Heart left ventricle (tissue), 16 donors: ENCODE measurements at regions not wholly inside any gene's neighbourhood (a gene's known extent, or its start where the extent isn't known, plus 50 kb on each side); places are given as distances from the start of the nearest gene placed in this dataset.
A peak's percentile ranks its signal among the peaks of the same experiment; 100 is the strongest.

Experiments
- ATAC-seq, 4 donors: fragments of 200-7000 bp; cut with Tn5 transposase; one replicate each; pipeline ENCODE4 v1.9.1; 2020 to 2022; ENCODE audit warnings: moderate library complexity in 4 of 4, mild to moderate bottlenecking in 3 of 4, moderate number of reproducible peaks in 1 of 4
- DNase-seq, 5 donors: peaks; one replicate each; pipeline ENCODE4 v3.0.0-alpha.2; 2020
- H3K27ac ChIP-seq, 12 donors: fragments of 200-600 bp; sonication (generic) in 4 of 12; one replicate each; pipeline versions ENCODE4 v1.5.0 to v1.8.0; 2016 to 2022; ENCODE audit warnings: mild to moderate bottlenecking in 2 of 12
- H3K27me3 ChIP-seq, 9 donors: fragments of 200-600 bp; sonication (generic) in 2 of 9; one replicate each; pipeline versions ENCODE4 v1.5.1 to v1.8.0; 2016 to 2022; ENCODE audit warnings: mild to moderate bottlenecking in 3 of 9
- H3K36me3 ChIP-seq, 9 donors: fragments of 200-600 bp; sonication (generic) in 2 of 9; one replicate each; pipeline versions ENCODE4 v1.5.0 to v1.8.0; 2018 to 2022; ENCODE audit warnings: mild to moderate bottlenecking in 2 of 9
- H3K4me1 ChIP-seq, 12 donors: fragments of 200-600 bp; sonication (generic) in 4 of 12; one replicate each; pipeline versions ENCODE4 v1.5.0 to v1.8.0; 2016 to 2022; ENCODE audit warnings: mild to moderate bottlenecking in 3 of 12
- H3K4me3 ChIP-seq, 12 donors: fragments of 200-600 bp; sonication (generic) in 4 of 12; one replicate each; pipeline versions ENCODE4 v1.5.0 to v1.8.0; 2017 to 2022; ENCODE audit warnings: mild to moderate bottlenecking in 9 of 12, moderate library complexity in 4 of 12
- H3K9me3 ChIP-seq, 12 donors: fragments of 200-600 bp; sonication (generic) in 4 of 12; one replicate each; pipeline versions ENCODE4 v1.5.0 to v1.8.0; 2016 to 2022; ENCODE audit warnings: mild to moderate bottlenecking in 1 of 12
- POLR2A ChIP-seq, 2 donors: fragments of 450-650 bp; IDR thresholded peaks; one replicate each; pipeline ENCODE4 v1.6.1; 2017; ENCODE audit warnings: antibody characterized with exemption in 2 of 2, mild to moderate bottlenecking in 2 of 2, moderate library complexity in 2 of 2
- WGBS, 4 donors: extraction: QIAGEN DNeasy Blood & Tissue Kit in 2 of 4; methylation state at CpG; one replicate each; pipeline versions ENCODE4 v1.1.5 to v1.1.7; 2013 to 2018; 5-methylcytosine and 5-hydroxymethylcytosine counted together
- intact Hi-C, 10 donors: fragments of 100-400 bp; cut with DNase I; formaldehyde crosslinking; loops; one replicate each; pipeline versions ENCODE4 v1.11.1 to v1.14.2; 2022
- TF ChIP-seq, protein P1 (sequence below), 12 donors: fragments of 200-600 bp; sonication (generic) in 4 of 12; IDR thresholded peaks; one replicate each; pipeline versions ENCODE4 v1.5.0 to v1.8.0; 2018 to 2022; ENCODE audit warnings: antibody characterized with exemption in 12 of 12, mild to moderate bottlenecking in 5 of 12
- donor health status: ischemic (EF 13 %, LVEDD 7.1; RV severe dilation, severe dysfunction).
- donor health status: healthy with polysubstance abuse.
- donor health status: DM: no; HTN: yes; CAD: no.
- donor health status: DM: no; HTN: no; CAD: no.
- donor health status: ischemic (EF 25% LVEDD 6.9; RV normal size, moderate dysfunction).
- donor health status: ischemic (EF 25% LVEDD 5.7; RV mildly dilated, moderate dysfunction).
- donor health status: healthy.
- donor health status: DM: yes; HTN: yes; CAD: no.
- donor health status: ischemic (EF 35%, LVEDD 5.7; RV mildly dilated, moderate dysfunction).
- donor health status: nonischemic (EF 11% LVEDD 7.7; RV severe dilation, severe dysfunction).
- donor health status: DM: yes; HTN: yes; CAD: no.
- donor health status: PGD.
- donor health status: ischemic (EF 29% LVEDD 5.4; RV normal size, mild dysfunction).
- donor health status: nonischemic (EF 23%, LVEDD 6.1; RV moderate dilation, normal function).

DNA sequence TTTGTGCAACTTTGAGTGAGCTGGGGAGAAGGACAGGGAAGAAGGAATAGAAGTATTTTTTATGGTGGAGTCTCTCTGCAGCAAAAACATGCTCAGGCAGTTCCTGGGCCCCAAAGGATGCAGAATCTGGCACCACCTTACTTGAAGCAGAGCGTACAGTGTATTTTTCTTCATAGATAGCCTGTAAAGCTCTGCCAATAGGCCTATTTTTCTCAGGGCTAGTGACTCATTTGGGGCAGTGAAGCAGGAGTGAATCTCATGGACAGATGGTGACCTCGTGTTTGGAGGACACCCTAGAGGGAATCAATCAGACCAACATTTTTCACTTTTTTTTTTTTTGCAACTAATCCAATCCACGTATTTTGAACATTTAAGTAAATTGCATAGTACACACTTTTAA, 268.1 kb upstream of the CXCR4 start:
- ATAC-seq (peak; percentile 7 to 77 (median 56)), DNase-seq (peak in 1 of 5 donors; percentile 33)
- H3K9me3 ChIP-seq: no peaks in the 10 kb centered on the region
- WGBS, 4 donors: 55 to 69% (median 67%) methylated on average over 3 of the region's 3 CpGs
- intact Hi-C loops: loop anchor here in 1 of 10 donors (10.0 kb wide), 1 partner anchor 281 kb away; no protein-coding TSS in a partner anchor
- H3K27me3 ChIP-seq: no peaks in the 10 kb centered on the region
- no peak overlapping the region for H3K4me3 ChIP-seq
- peaks cover 0 to 13% (median 0%) of the 10 kb centered on the region in 12 donors for H3K4me1 ChIP-seq
- no peaks in the 10 kb centered on the region for H3K36me3 ChIP-seq
- TF ChIP-seq POLR2A (IDR thresholded peaks at IDR 0.05): no peak
- TF ChIP-seq, protein P1, sequence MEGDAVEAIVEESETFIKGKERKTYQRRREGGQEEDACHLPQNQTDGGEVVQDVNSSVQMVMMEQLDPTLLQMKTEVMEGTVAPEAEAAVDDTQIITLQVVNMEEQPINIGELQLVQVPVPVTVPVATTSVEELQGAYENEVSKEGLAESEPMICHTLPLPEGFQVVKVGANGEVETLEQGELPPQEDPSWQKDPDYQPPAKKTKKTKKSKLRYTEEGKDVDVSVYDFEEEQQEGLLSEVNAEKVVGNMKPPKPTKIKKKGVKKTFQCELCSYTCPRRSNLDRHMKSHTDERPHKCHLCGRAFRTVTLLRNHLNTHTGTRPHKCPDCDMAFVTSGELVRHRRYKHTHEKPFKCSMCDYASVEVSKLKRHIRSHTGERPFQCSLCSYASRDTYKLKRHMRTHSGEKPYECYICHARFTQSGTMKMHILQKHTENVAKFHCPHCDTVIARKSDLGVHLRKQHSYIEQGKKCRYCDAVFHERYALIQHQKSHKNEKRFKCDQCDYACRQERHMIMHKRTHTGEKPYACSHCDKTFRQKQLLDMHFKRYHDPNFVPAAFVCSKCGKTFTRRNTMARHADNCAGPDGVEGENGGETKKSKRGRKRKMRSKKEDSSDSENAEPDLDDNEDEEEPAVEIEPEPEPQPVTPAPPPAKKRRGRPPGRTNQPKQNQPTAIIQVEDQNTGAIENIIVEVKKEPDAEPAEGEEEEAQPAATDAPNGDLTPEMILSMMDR (IDR thresholded peaks at IDR 0.05): no peak
- no peak overlapping the region for H3K27ac ChIP-seq

DNA sequence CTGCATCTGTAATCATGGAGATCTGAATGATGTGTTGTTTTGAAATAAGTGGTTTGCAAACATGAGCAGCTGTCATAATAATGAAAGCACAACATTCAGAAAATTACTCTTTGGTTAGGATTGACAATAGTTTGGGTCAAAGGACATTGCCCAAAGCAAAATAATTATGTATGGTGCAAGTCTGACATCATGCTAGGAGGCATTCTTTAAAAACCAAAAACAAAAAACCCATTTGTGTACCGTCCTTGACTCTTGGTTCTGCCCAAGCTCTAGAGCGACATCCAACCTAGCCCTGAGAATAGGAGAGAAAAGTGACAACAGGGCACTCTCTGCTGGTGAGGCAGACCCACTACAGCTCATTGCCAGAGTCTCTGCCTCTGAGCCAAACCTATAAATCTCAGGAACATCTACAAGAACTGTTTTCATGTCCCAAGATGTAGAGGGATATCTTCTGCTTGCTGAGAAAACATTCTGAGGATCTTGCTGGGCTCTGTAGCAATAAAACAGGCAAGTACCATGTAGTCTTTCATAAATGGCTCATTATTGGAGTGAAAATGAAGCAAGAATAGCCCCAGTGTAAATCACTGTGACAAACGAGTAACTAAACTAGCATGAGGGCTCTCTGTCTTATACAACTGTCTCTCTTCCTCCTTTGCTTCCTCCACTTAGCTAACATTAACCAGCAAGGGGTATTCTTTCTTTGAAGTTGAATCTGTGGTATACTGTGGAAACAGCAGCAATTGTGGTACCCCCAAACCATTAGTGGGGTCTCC, 266.8 kb upstream of the CXCR4 start:
- no peak overlapping the region for H3K27ac ChIP-seq
- intact Hi-C loops: loop anchor here in 3 of 10 donors (2.0 to 10.0 kb wide), 3 partner anchors 267 to 470 kb away; partner anchors contain the start of gene CXCR4 (in 1 of the 3)
- TF ChIP-seq, protein P1 (IDR thresholded peaks at IDR 0.05): peak; percentile 28 to 67 (median 50)
- no peak for TF ChIP-seq POLR2A (IDR thresholded peaks at IDR 0.05)
- DNase-seq (no peak), ATAC-seq (peak; percentile 60 to 88 (median 78))
- H3K27me3 ChIP-seq: no peaks in the 10 kb centered on the region
- no peaks in the 10 kb centered on the region for H3K36me3 ChIP-seq
- no peak overlapping the region for H3K4me3 ChIP-seq
- H3K4me1 ChIP-seq: peaks cover 0 to 13% (median 0%) of the 10 kb centered on the region in 12 donors
- 26 to 52% (median 43%) methylated on average over 3 of the region's 3 CpGs for WGBS, 4 donors
- no peaks in the 10 kb centered on the region for H3K9me3 ChIP-seq

DNA sequence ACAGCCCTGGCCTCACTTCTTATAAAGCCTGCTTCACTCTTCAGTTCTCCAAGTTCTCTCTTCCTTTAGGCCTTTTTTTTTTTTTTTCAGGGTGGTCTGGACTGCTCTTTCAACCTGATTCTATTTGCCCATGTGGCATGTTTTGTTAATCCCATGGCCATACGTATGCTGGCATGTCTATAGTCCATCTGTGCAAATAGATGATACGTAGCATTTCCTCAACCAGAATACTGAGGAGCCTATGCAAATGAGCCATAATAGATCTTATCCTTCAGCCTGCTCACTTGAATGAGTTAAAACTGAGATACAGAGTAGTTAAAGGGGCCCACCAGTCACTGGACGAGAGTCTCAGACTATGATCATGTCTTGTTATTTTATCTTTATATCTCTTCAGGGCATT, 265.2 kb upstream of the CXCR4 start:
- Histone ChIP-seq H3K36me3 (no peaks in the 10 kb centered on the region), H3K9me3 (no peaks in the 10 kb centered on the region), H3K27me3 (no peaks in the 10 kb centered on the region), H3K27ac (no peak overlapping the region), H3K4me1 (peaks cover 0 to 19% (median 0%) of the 10 kb centered on the region in 12 donors), H3K4me3 (no peak overlapping the region)
- WGBS, 4 donors: 91 to 97% (median 93%) methylated on average over 3 of the region's 3 CpGs
- DNase-seq (no peak), ATAC-seq (no peak)
- intact Hi-C loops: loop anchor here in 3 of 10 donors (2.0 to 10.0 kb wide), 3 partner anchors 266 to 470 kb away; partner anchors contain the start of gene CXCR4 (in 1 of the 3)
- TF ChIP-seq POLR2A (IDR thresholded peaks at IDR 0.05): no peak
- TF ChIP-seq, protein P1 (IDR thresholded peaks at IDR 0.05): no peak
